PFSK-1 (cell line): ENCODE measurements at regions not wholly inside any gene's neighbourhood (a gene's known extent, or its start where the extent isn't known, plus 50 kb on each side); places are given as distances from the start of the nearest gene placed in this dataset.

Source experiments
- FOXP2 ChIP-seq: optimal IDR thresholded peaks from 2 replicates; pipeline ENCODE3; 2011; ENCODE audit warnings: borderline replicate concordance, control low read depth, inconsistent platforms; ENCODE audit not compliant: insufficient read depth; ENCODE audit errors: extremely low read length, extremely low read depth
- POLR2AphosphoS5 ChIP-seq: IDR thresholded peaks from 2 replicates; pipeline ENCODE4 v1.6.1; 2012; ENCODE audit warnings: low read depth, mild to moderate bottlenecking, control low read depth, low read length, moderate library complexity
- REST ChIP-seq, 2 experiments: IDR thresholded peaks; 2 replicates each; pipeline versions ENCODE4 v1.6.1 to v1.8.0; 2011 to 2012; ENCODE audit warnings: low read depth in 2 of 2, low read length in 2 of 2, control low read depth in 1 of 2, inconsistent platforms in 1 of 2, mild to moderate bottlenecking in 1 of 2, moderate library complexity in 1 of 2; ENCODE audit not compliant: insufficient read depth in 1 of 2
- SIN3A ChIP-seq: IDR thresholded peaks from 2 replicates; pipeline ENCODE4 v1.6.1; 2012; ENCODE audit warnings: mild to moderate bottlenecking, low read length, moderate library complexity, borderline replicate concordance; ENCODE audit not compliant: insufficient read depth
- TAF1 ChIP-seq: IDR thresholded peaks from 2 replicates; pipeline ENCODE4 v1.6.1; 2012; ENCODE audit warnings: low read length, control low read depth, borderline replicate concordance; ENCODE audit not compliant: insufficient read depth

GRCh38 chr9:13919401-13919800, 394.5 kb downstream of the NFIB start:
- TF ChIP-seq POLR2AphosphoS5 = no peak
- TF ChIP-seq SIN3A = no peak

GRCh38 chr9:13917534-13917933, 396.4 kb downstream of the NFIB start:
- TF ChIP-seq POLR2AphosphoS5 (no peak), REST (IDR thresholded peaks at IDR 0.05; ENCODE audit: insufficient read depth in 1 of 2, low read depth in 2 of 2, low read length in 2 of 2) (no peak), TAF1 (no peak), FOXP2 (no peak), SIN3A (no peak)

GRCh38 chr9:13915591-13916301, 398.2 kb downstream of the NFIB start:
- TF ChIP-seq TAF1 (no peak), POLR2AphosphoS5 (no peak), SIN3A (no peak), REST (IDR thresholded peaks at IDR 0.05; ENCODE audit: insufficient read depth in 1 of 2, low read depth in 2 of 2, low read length in 2 of 2) (no peak), FOXP2 (no peak)

GRCh38 chr9:13915131-13915530, 398.8 kb downstream of the NFIB start:
- TF ChIP-seq POLR2AphosphoS5 = no peak
- no peak for TF ChIP-seq FOXP2
- TF ChIP-seq TAF1 = no peak
- TF ChIP-seq REST (IDR thresholded peaks at IDR 0.05; ENCODE audit: insufficient read depth in 1 of 2, low read depth in 2 of 2, low read length in 2 of 2) = no peak
- no peak for TF ChIP-seq SIN3A

GRCh38 chr9:13911473-13911872, 402.5 kb downstream of the NFIB start:
- TF ChIP-seq SIN3A (no peak), TAF1 (no peak), POLR2AphosphoS5 (no peak), REST (IDR thresholded peaks at IDR 0.05; ENCODE audit: insufficient read depth in 1 of 2, low read depth in 2 of 2, low read length in 2 of 2) (no peak), FOXP2 (no peak)
